ENCODE measurements at regions not wholly inside any gene's neighbourhood (a gene's known extent, or its start where the extent isn't known, plus 50 kb on each side); places are given as distances from the start of the nearest gene placed in this dataset.
A peak's percentile ranks its signal among the peaks of the same experiment; 100 is the strongest.

- TF ChIP-seq MGA (IDR thresholded peaks at IDR 0.05) = peak; percentile 56
- no peak for TF ChIP-seq ZNF175 (CRISPR knock-in tag; IDR thresholded peaks at IDR 0.05; ENCODE audit: low read depth)
- TF ChIP-seq CBX3 (IDR thresholded peaks at IDR 0.05; ENCODE audit: borderline replicate concordance in 1 of 2, low read length in 2 of 2) = peak in 1 of 2 experiments; percentile 39; a peak in 1 of 3 replicates
- no peak for TF ChIP-seq TBP (optimal IDR thresholded peaks at IDR 0.05; ENCODE audit: low read depth, low read length)
- TF ChIP-seq TEAD2 (tag; IDR thresholded peaks at IDR 0.05) = no peak
- no peak for TF ChIP-seq FOXM1 (IDR thresholded peaks at IDR 0.05; ENCODE audit: low read depth)
- no peak for TF ChIP-seq FOXM1 (CRISPR knock-in tag; IDR thresholded peaks at IDR 0.05; ENCODE audit: low read depth)
- no peak for TF ChIP-seq SIX5 (IDR thresholded peaks at IDR 0.05; ENCODE audit: borderline replicate concordance in 1 of 2, insufficient read depth in 1 of 2, low read depth in 1 of 2, low read length in 2 of 2)
Measured at GRCh38 chr3:39637807-39638206, 170.3 kb downstream of the MOBP start (continued).

Measured in K562 (cell line).